ENCODE measurements at regions not wholly inside any gene's neighbourhood (a gene's known extent, or its start where the extent isn't known, plus 50 kb on each side); places are given as distances from the start of the nearest gene placed in this dataset.

- ChIA-PET POLR2A (no interaction called here), CTCF (no interaction called here)
- TF ChIP-seq TCF7L2 (IDR thresholded peaks at IDR 0.05; ENCODE audit: low read depth, low read length) (no peak), POLR2AphosphoS5 (IDR thresholded peaks at IDR 0.05; ENCODE audit: low read depth, low read length) (no peak), CTCF (IDR thresholded peaks at IDR 0.05) (no peak), SIN3A (IDR thresholded peaks at IDR 0.05; ENCODE audit: borderline replicate concordance, insufficient read depth, low read depth, low read length) (no peak)
- TF ChIP-seq, protein P1, sequence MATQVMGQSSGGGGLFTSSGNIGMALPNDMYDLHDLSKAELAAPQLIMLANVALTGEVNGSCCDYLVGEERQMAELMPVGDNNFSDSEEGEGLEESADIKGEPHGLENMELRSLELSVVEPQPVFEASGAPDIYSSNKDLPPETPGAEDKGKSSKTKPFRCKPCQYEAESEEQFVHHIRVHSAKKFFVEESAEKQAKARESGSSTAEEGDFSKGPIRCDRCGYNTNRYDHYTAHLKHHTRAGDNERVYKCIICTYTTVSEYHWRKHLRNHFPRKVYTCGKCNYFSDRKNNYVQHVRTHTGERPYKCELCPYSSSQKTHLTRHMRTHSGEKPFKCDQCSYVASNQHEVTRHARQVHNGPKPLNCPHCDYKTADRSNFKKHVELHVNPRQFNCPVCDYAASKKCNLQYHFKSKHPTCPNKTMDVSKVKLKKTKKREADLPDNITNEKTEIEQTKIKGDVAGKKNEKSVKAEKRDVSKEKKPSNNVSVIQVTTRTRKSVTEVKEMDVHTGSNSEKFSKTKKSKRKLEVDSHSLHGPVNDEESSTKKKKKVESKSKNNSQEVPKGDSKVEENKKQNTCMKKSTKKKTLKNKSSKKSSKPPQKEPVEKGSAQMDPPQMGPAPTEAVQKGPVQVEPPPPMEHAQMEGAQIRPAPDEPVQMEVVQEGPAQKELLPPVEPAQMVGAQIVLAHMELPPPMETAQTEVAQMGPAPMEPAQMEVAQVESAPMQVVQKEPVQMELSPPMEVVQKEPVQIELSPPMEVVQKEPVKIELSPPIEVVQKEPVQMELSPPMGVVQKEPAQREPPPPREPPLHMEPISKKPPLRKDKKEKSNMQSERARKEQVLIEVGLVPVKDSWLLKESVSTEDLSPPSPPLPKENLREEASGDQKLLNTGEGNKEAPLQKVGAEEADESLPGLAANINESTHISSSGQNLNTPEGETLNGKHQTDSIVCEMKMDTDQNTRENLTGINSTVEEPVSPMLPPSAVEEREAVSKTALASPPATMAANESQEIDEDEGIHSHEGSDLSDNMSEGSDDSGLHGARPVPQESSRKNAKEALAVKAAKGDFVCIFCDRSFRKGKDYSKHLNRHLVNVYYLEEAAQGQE (IDR thresholded peaks at IDR 0.05; ENCODE audit: insufficient read depth in 1 of 2, low read depth in 2 of 2, low read length in 1 of 2): no peak
- Histone ChIP-seq H3K4me1 (ENCODE audit: control insufficient read depth, insufficient read depth, low read length) (no peaks in the 10 kb centered on the region), H3K27ac (ENCODE audit: low read length) (no peak overlapping the region), H3K4me3 (ENCODE audit: low read depth in 2 of 2, low read length in 2 of 2) (no peak overlapping the region), H3K9me3 (ENCODE audit: control insufficient read depth, insufficient read depth, low read depth, low read length) (no peaks in the 10 kb centered on the region), H3K27me3 (ENCODE audit: control insufficient read depth, insufficient read depth, low read length) (no peaks in the 10 kb centered on the region), H3K36me3 (ENCODE audit: control insufficient read depth, insufficient read depth, low read length) (no peaks in the 10 kb centered on the region)
- in situ Hi-C loops (cut with HindIII; ENCODE audit: low pct_unique_long_range_greater_than_20kb, low sequenced_read_pairs): no loop called here
- intact Hi-C loops (cut with micrococcal nuclease; ENCODE audit: unreplicated experiment): no loop called here
- no TSS peak for BruUV-seq (replicated peaks)
- no peak for DNase-seq (ENCODE audit: low read depth, low spot score)
- ATAC-seq: no peak
Measured at GRCh38 chr16:64808474-64808873, 313.4 kb downstream of the CDH11 start.

DNA sequence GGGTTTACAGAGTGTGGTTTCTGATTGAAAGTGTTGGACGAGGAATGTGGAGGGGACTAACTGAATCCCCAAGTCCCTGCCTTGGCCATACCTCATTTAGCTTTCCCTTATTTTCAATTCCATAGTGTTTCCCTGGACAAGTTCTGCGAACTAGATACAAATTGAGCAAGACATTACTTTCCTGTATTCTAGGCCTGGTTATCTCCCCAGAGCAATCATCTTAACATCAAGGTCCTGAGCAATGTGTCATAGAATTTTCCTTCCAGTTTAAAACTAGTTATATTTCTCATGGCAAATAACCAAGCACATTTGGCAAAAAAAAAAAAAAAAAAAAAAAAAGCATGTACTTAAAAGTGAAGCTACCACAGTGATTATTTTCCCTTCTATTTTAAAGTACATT is 330.1 kb downstream of the CDH11 start:
- Histone ChIP-seq H3K4me1 (ENCODE audit: control insufficient read depth, insufficient read depth, low read length) (no peaks in the 10 kb centered on the region), H3K27ac (ENCODE audit: low read length) (no peak overlapping the region), H3K36me3 (ENCODE audit: control insufficient read depth, insufficient read depth, low read length) (no peaks in the 10 kb centered on the region), H3K27me3 (ENCODE audit: control insufficient read depth, insufficient read depth, low read length) (no peaks in the 10 kb centered on the region), H3K4me3 (ENCODE audit: low read depth in 2 of 2, low read length in 2 of 2) (no peak overlapping the region), H3K9me3 (ENCODE audit: control insufficient read depth, insufficient read depth, low read depth, low read length) (no peaks in the 10 kb centered on the region)
- DNase-seq (ENCODE audit: low read depth, low spot score) (no peak), ATAC-seq (no peak)
- in situ Hi-C loops (cut with HindIII; ENCODE audit: low pct_unique_long_range_greater_than_20kb, low sequenced_read_pairs): no loop called here
- CTCF ChIA-PET: no interaction called here
- intact Hi-C loops (cut with micrococcal nuclease; ENCODE audit: unreplicated experiment): no loop called here
- POLR2A ChIA-PET: no interaction called here
- TF ChIP-seq, protein P1 (IDR thresholded peaks at IDR 0.05; ENCODE audit: insufficient read depth in 1 of 2, low read depth in 2 of 2, low read length in 1 of 2): no peak
- TF ChIP-seq CTCF (IDR thresholded peaks at IDR 0.05): no peak
- no peak for TF ChIP-seq SIN3A (IDR thresholded peaks at IDR 0.05; ENCODE audit: borderline replicate concordance, insufficient read depth, low read depth, low read length)
- TF ChIP-seq POLR2AphosphoS5 (IDR thresholded peaks at IDR 0.05; ENCODE audit: low read depth, low read length): no peak
- TF ChIP-seq TCF7L2 (IDR thresholded peaks at IDR 0.05; ENCODE audit: low read depth, low read length): no peak
- BruUV-seq (replicated peaks): no TSS peak
